Retinal pigment epithelial cell (primary cell): ENCODE measurements at regions not wholly inside any gene's neighbourhood (a gene's known extent, or its start where the extent isn't known, plus 50 kb on each side); places are given as distances from the start of the nearest gene placed in this dataset.

Experiments used
- DNase-seq: peaks from one replicate; pipeline ENCODE4 v3.0.0-alpha.2; 2010; ENCODE audit warnings: low read depth
- H3K4me3 ChIP-seq: 2 replicates; pipeline ENCODE4 v1.5.1; 2011; ENCODE audit warnings: mild to moderate bottlenecking, low read length, control low read depth, moderate library complexity
- CTCF ChIP-seq: conservative IDR thresholded peaks from 2 replicates; pipeline ENCODE4 v1.5.1; 2011; ENCODE audit warnings: low read depth, low read length, control low read depth, inconsistent platforms

- no peak for TF ChIP-seq CTCF
- no peak for DNase-seq
- no peak overlapping the region for H3K4me3 ChIP-seq
Measured at GRCh38 chr11:82326853-82327252, 406.8 kb downstream of the FAM181B start.

- no peak for DNase-seq
- TF ChIP-seq CTCF = no peak
- no peak overlapping the region for H3K4me3 ChIP-seq
Measured at GRCh38 chr11:82321206-82321605, 412.5 kb downstream of the FAM181B start.

- TF ChIP-seq CTCF = peak; percentile 78
- DNase-seq = no peak
- H3K4me3 ChIP-seq = no peak overlapping the region
Measured at GRCh38 chr11:82315093-82315492, 418.6 kb downstream of the FAM181B start.

- no peak for DNase-seq
- TF ChIP-seq CTCF = no peak
- H3K4me3 ChIP-seq = no peak overlapping the region
Measured at GRCh38 chr11:82308979-82309378, 424.7 kb downstream of the FAM181B start.

- TF ChIP-seq CTCF = no peak
- no peak for DNase-seq
- H3K4me3 ChIP-seq = no peak overlapping the region
Measured at GRCh38 chr11:82305123-82305522, 428.5 kb downstream of the FAM181B start.

- no peak for DNase-seq
- no peak overlapping the region for H3K4me3 ChIP-seq
- TF ChIP-seq CTCF = no peak
Measured at GRCh38 chr11:82303671-82304070, 430.0 kb downstream of the FAM181B start.

GRCh38 chr11:82288471-82288870 lies 445.2 kb downstream of the FAM181B start:
- DNase-seq = no peak
- TF ChIP-seq CTCF = no peak

More at GRCh38 chr11:82288471-82288870, 445.2 kb downstream of the FAM181B start:
- no peak overlapping the region for H3K4me3 ChIP-seq
